Sigmoid colon (tissue), 6 donors: ENCODE measurements at regions not wholly inside any gene's neighbourhood (a gene's known extent, or its start where the extent isn't known, plus 50 kb on each side); places are given as distances from the start of the nearest gene placed in this dataset.

ENCODE experiments used
- DNase-seq: peaks from one replicate; pipeline ENCODE4 v3.0.0-alpha.2; 2019
- H3K27ac ChIP-seq, 4 donors: fragments of 200-600 bp; sonication (generic); one replicate each; pipeline ENCODE4 v1.5.1; 2016 to 2019; ENCODE audit warnings: mild to moderate bottlenecking in 1 of 4
- H3K27me3 ChIP-seq, 3 donors: fragments of 200-600 bp; sonication (generic); one replicate each; pipeline ENCODE4 v1.5.1; 2019; ENCODE audit warnings: mild to moderate bottlenecking in 1 of 3
- H3K36me3 ChIP-seq, 4 donors: fragments of 200-600 bp; sonication (generic); one replicate each; pipeline ENCODE4 v1.5.1; 2016 to 2019
- H3K4me1 ChIP-seq, 4 donors: fragments of 200-600 bp; sonication (generic); one replicate each; pipeline ENCODE4 v1.5.1; 2017 to 2019
- H3K4me3 ChIP-seq, 4 donors: fragments of 200-600 bp; sonication (generic); one replicate each; pipeline ENCODE4 v1.5.1; 2017 to 2019; ENCODE audit warnings: mild to moderate bottlenecking in 2 of 4, moderate library complexity in 1 of 4
- H3K9me3 ChIP-seq, 4 donors: fragments of 200-600 bp in 3 of 4; sonication (generic) in 3 of 4; one replicate each; pipeline versions ENCODE4 v1.5.1 to v1.6.1; 2013 to 2019
- CTCF ChIP-seq, 4 experiments: fragments of 450-650 bp in 3 of 4; fragments of 200-600 bp in 1 of 4; IDR thresholded peaks; one replicate each; pipeline ENCODE4 v1.5.1; 2016 to 2019; ENCODE audit warnings: antibody characterized with exemption in 4 of 4, mild to moderate bottlenecking in 3 of 4, moderate library complexity in 2 of 4
- EP300 ChIP-seq, 4 donors: sonication (generic); formaldehyde crosslinking; IDR thresholded peaks; one replicate each; pipeline ENCODE4 v1.6.1; 2017; ENCODE audit warnings: antibody characterized with exemption in 4 of 4
- POLR2A ChIP-seq, 2 donors: fragments of 450-650 bp; IDR thresholded peaks; one replicate each; pipeline ENCODE4 v1.6.1; 2016; ENCODE audit warnings: antibody characterized with exemption in 2 of 2, mild to moderate bottlenecking in 2 of 2, moderate library complexity in 2 of 2
- POLR2AphosphoS5 ChIP-seq, 4 donors: sonication (generic); formaldehyde crosslinking; IDR thresholded peaks; one replicate each; pipeline ENCODE4 v1.6.1; 2017; ENCODE audit warnings: antibody characterized with exemption in 4 of 4
- WGBS, 2 donors: extraction: QIAGEN DNeasy Blood & Tissue Kit; methylation state at CpG; one replicate each; pipeline ENCODE4 v1.1.7; 2013; 5-methylcytosine and 5-hydroxymethylcytosine counted together
- intact Hi-C: fragments of 100-400 bp; cut with DNase I; formaldehyde crosslinking; loops from one replicate; pipeline ENCODE4 v1.15.1; 2023
- donor health status: healthy with polysubstance abuse.
- donor health status: healthy.

GRCh38 chr1:109847251-109847650 is 63.4 kb upstream of the CSF1 start:
- no peak overlapping the region for H3K27ac ChIP-seq
- intact Hi-C loops, result no loop called here
- no peak for DNase-seq
- no peaks in the 10 kb centered on the region for H3K9me3 ChIP-seq
- WGBS, 2 donors, result 89 to 92% methylated on average over 7 of the region's 7 CpGs
- H3K4me1 ChIP-seq, result peaks cover 0 to 3% (median 0%) of the 10 kb centered on the region in 4 donors
- TF ChIP-seq POLR2A (IDR thresholded peaks at IDR 0.05) (no peak), POLR2AphosphoS5 (IDR thresholded peaks at IDR 0.05) (no peak), CTCF (IDR thresholded peaks at IDR 0.05) (no peak), EP300 (IDR thresholded peaks at IDR 0.05) (no peak)
- no peaks in the 10 kb centered on the region for H3K36me3 ChIP-seq
- H3K27me3 ChIP-seq, result no peaks in the 10 kb centered on the region
- H3K4me3 ChIP-seq, result no peak overlapping the region

GRCh38 chr1:109846846-109847245 is 63.8 kb upstream of the CSF1 start:
- no peak overlapping the region for H3K4me3 ChIP-seq
- TF ChIP-seq CTCF (IDR thresholded peaks at IDR 0.05) (no peak), POLR2AphosphoS5 (IDR thresholded peaks at IDR 0.05) (no peak), EP300 (IDR thresholded peaks at IDR 0.05) (no peak), POLR2A (IDR thresholded peaks at IDR 0.05) (no peak)
- intact Hi-C loops, result no loop called here
- 92 to 95% methylated on average over 4 of the region's 4 CpGs for WGBS, 2 donors
- H3K4me1 ChIP-seq, result no peaks in the 10 kb centered on the region
- H3K27ac ChIP-seq, result no peak overlapping the region
- DNase-seq, result no peak
- H3K27me3 ChIP-seq, result no peaks in the 10 kb centered on the region
- H3K36me3 ChIP-seq, result no peaks in the 10 kb centered on the region
- H3K9me3 ChIP-seq, result no peaks in the 10 kb centered on the region

- intact Hi-C loops, result no loop called here
- H3K4me1 ChIP-seq, result no peaks in the 10 kb centered on the region
- no peak overlapping the region for H3K4me3 ChIP-seq
- no peaks in the 10 kb centered on the region for H3K9me3 ChIP-seq
- TF ChIP-seq EP300 (IDR thresholded peaks at IDR 0.05) (no peak), CTCF (IDR thresholded peaks at IDR 0.05) (no peak), POLR2AphosphoS5 (IDR thresholded peaks at IDR 0.05) (no peak), POLR2A (IDR thresholded peaks at IDR 0.05) (no peak)
- no peaks in the 10 kb centered on the region for H3K36me3 ChIP-seq
- no peak for DNase-seq
- 91% methylated on average over 3 of the region's 3 CpGs for WGBS, 2 donors
- no peaks in the 10 kb centered on the region for H3K27me3 ChIP-seq
- H3K27ac ChIP-seq, result no peak overlapping the region
Observed at GRCh38 chr1:109846162-109846561, 64.5 kb upstream of the CSF1 start.

- Histone ChIP-seq H3K27me3 (no peaks in the 10 kb centered on the region), H3K36me3 (no peaks in the 10 kb centered on the region), H3K4me3 (no peak overlapping the region), H3K27ac (no peak overlapping the region), H3K4me1 (no peaks in the 10 kb centered on the region), H3K9me3 (no peaks in the 10 kb centered on the region)
- intact Hi-C loops, result no loop called here
- no peak for TF ChIP-seq POLR2A (IDR thresholded peaks at IDR 0.05)
- no peak for TF ChIP-seq POLR2AphosphoS5 (IDR thresholded peaks at IDR 0.05)
- no peak for TF ChIP-seq EP300 (IDR thresholded peaks at IDR 0.05)
- no peak for TF ChIP-seq CTCF (IDR thresholded peaks at IDR 0.05)
- DNase-seq, result no peak
- WGBS, 2 donors, result 91 to 95% methylated on average over 3 of the region's 3 CpGs
Observed at GRCh38 chr1:109845658-109846057, 65.0 kb upstream of the CSF1 start.

- no peak for TF ChIP-seq POLR2A (IDR thresholded peaks at IDR 0.05)
- no peak for TF ChIP-seq POLR2AphosphoS5 (IDR thresholded peaks at IDR 0.05)
- no peak for TF ChIP-seq CTCF (IDR thresholded peaks at IDR 0.05)
- no peak for TF ChIP-seq EP300 (IDR thresholded peaks at IDR 0.05)
- WGBS, 2 donors, result 76 to 86% methylated on average over 2 of the region's 2 CpGs
- no peak overlapping the region for H3K27ac ChIP-seq
- DNase-seq, result no peak
- no peaks in the 10 kb centered on the region for H3K9me3 ChIP-seq
- no peak overlapping the region for H3K4me3 ChIP-seq
- no peaks in the 10 kb centered on the region for H3K36me3 ChIP-seq
- no peaks in the 10 kb centered on the region for H3K4me1 ChIP-seq
- intact Hi-C loops, result no loop called here
- no peaks in the 10 kb centered on the region for H3K27me3 ChIP-seq
Observed at GRCh38 chr1:109844609-109845008, 66.0 kb upstream of the CSF1 start.
